ENCODE measurements at regions not wholly inside any gene's neighbourhood (a gene's known extent, or its start where the extent isn't known, plus 50 kb on each side); places are given as distances from the start of the nearest gene placed in this dataset.

DNA sequence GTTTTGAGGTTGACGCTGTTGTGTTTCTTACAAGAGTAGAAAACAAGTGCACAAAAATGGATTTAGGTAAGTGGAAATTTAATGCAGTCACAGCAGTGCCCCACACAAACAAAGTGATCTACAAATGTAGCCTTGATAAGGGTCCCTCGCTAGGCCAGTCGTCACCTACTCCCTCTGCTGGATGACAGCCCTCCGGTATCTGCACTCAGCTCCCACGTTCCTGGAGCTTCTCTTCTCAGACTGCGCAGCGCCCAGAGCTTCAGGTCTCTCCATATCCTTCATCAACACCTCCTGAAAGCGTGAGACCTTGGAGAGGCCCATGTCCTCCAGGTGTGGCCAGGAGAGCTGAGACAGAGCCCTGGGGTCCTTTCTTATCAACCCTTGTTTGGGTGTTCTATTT lies 58.3 kb upstream of the MAP3K4 start:
- Histone ChIP-seq H3K79me2 (ENCODE audit: control insufficient read depth, insufficient read depth, low read length) (no peaks in the 10 kb centered on the region), H3K9ac (replicated peaks; ENCODE audit: extremely low read depth, insufficient read depth, low read length) (no peak overlapping the region), H2AFZ (ENCODE audit: low read depth, low read length) (no peak overlapping the region), H3K27ac (ENCODE audit: insufficient read depth, low read depth, low read length) (no peak overlapping the region), H3K4me3 (replicated peaks in 1 of 3; ENCODE audit: insufficient read depth in 1 of 3, low read depth in 1 of 3, low read length in 3 of 3) (no peak overlapping the region), H3K4me1 (ENCODE audit: control insufficient read depth, extremely low read depth, insufficient read depth, low read length) (peaks cover 2% of the 10 kb centered on the region), H3K27me3 (ENCODE audit: control insufficient read depth in 2 of 2, insufficient read depth in 2 of 2, low read length in 2 of 2) (peaks cover 0 to 3% of the 10 kb centered on the region in 2 experiments), H4K20me1 (replicated peaks; ENCODE audit: control insufficient read depth, extremely low read depth, insufficient read depth, low read length) (no peaks in the 10 kb centered on the region), H3K9me1 (replicated peaks; ENCODE audit: control insufficient read depth, extremely low read depth, insufficient read depth, low read length) (no peaks in the 10 kb centered on the region), H3K4me2 (ENCODE audit: insufficient read depth, low read length) (no peak overlapping the region), H3K9me3 (replicated peaks; ENCODE audit: control insufficient read depth, insufficient read depth, low read length) (no peaks in the 10 kb centered on the region), H3K36me3 (ENCODE audit: control insufficient read depth in 2 of 2, extremely low read depth in 1 of 2, insufficient read depth in 2 of 2, low read length in 2 of 2) (no peaks in the 10 kb centered on the region)
- dilution Hi-C loops (cut with MboI; ENCODE audit: extremely low pct_ligation_motif_present, low sequenced_read_pairs) (no loop called here), intact Hi-C loops (cut with micrococcal nuclease) (loop anchor here (5.0 to 10.0 kb wide), 3 partner anchors 209 to 408 kb away; partner anchors contain the start of gene AGPAT4)
- POLR2A ChIA-PET: no interaction called here
- CTCF ChIA-PET: interaction anchor here (0.7 to 12.8 kb wide), 4 partner anchors 59 to 442 kb away, joined by 3 to 671 read pairs (median 4); partner anchors contain the start of gene MAP3K4
- peak; percentile 38 for FAIRE-seq
- no TSS peak for BruUV-seq (replicated peaks)
- DNase-seq (ENCODE audit: low read depth, low spot score): no peak
- no peak for TF ChIP-seq JUN (IDR thresholded peaks at IDR 0.05; ENCODE audit: borderline replicate concordance, insufficient read depth, insufficient read length, low read depth)
- no peak for TF ChIP-seq MAX (IDR thresholded peaks at IDR 0.05; ENCODE audit: insufficient read depth, insufficient read length)
- TF ChIP-seq POLR2AphosphoS5 (IDR thresholded peaks at IDR 0.05; ENCODE audit: insufficient read depth, low read depth, low read length): no peak
- TF ChIP-seq EZH2 (IDR thresholded peaks at IDR 0.05; ENCODE audit: borderline replicate concordance, low read depth, low read length, severe bottlenecking): no peak
- TF ChIP-seq FOS (IDR thresholded peaks at IDR 0.05; ENCODE audit: borderline replicate concordance, insufficient read depth, low read length): no peak
- TF ChIP-seq, protein P1, sequence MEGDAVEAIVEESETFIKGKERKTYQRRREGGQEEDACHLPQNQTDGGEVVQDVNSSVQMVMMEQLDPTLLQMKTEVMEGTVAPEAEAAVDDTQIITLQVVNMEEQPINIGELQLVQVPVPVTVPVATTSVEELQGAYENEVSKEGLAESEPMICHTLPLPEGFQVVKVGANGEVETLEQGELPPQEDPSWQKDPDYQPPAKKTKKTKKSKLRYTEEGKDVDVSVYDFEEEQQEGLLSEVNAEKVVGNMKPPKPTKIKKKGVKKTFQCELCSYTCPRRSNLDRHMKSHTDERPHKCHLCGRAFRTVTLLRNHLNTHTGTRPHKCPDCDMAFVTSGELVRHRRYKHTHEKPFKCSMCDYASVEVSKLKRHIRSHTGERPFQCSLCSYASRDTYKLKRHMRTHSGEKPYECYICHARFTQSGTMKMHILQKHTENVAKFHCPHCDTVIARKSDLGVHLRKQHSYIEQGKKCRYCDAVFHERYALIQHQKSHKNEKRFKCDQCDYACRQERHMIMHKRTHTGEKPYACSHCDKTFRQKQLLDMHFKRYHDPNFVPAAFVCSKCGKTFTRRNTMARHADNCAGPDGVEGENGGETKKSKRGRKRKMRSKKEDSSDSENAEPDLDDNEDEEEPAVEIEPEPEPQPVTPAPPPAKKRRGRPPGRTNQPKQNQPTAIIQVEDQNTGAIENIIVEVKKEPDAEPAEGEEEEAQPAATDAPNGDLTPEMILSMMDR (IDR thresholded peaks at IDR 0.05; ENCODE audit: extremely low read depth in 1 of 2, insufficient read depth in 1 of 2, low read depth in 1 of 2, low read length in 2 of 2): no peak
- no peak for TF ChIP-seq MYC (IDR thresholded peaks at IDR 0.05; ENCODE audit: low read depth, low read length)
- no peak for TF ChIP-seq GATA2 (IDR thresholded peaks at IDR 0.05; ENCODE audit: insufficient read depth, insufficient read length, low read depth, low read length)

Data from endothelial cell of umbilical vein (primary cell).